ENCODE measurements at regions not wholly inside any gene's neighbourhood (a gene's known extent, or its start where the extent isn't known, plus 50 kb on each side); places are given as distances from the start of the nearest gene placed in this dataset.

DNA sequence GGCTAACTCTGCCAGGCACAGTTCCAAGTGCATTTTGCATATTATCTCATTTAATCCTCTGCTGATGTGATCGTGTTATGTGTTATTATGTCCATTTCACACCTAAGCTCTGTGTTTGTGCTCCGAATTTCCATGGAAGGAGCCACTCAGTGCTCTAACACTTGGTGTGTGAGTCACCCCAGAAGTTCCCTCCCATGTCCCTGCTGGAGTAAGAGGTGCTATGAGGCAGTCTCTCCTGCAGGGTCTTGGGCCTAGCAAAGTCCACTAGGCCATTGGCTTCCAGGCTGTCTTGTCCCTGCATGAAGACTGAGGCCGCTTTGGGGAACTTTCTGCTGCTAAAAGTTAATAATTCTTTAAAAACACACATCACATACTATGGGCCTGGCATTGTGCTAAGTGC, 405.9 kb upstream of the SULF2 start:
- ChIA-PET CTCF (no interaction called here), POLR2A (no interaction called here)
- DNase-seq (ENCODE audit: extremely low spot score) = no peak
- no peak for TF ChIP-seq LEF1 (IDR thresholded peaks at IDR 0.05; ENCODE audit: borderline replicate concordance)
- TF ChIP-seq CTBP1 (IDR thresholded peaks at IDR 0.05; ENCODE audit: borderline replicate concordance) = no peak
- TF ChIP-seq HDGF (IDR thresholded peaks at IDR 0.05; ENCODE audit: borderline replicate concordance) = no peak
- no peak for TF ChIP-seq FOXK2 (IDR thresholded peaks at IDR 0.05)
- no peak for TF ChIP-seq SP1 (IDR thresholded peaks at IDR 0.05)
- TF ChIP-seq NFRKB (IDR thresholded peaks at IDR 0.05) = no peak
- TF ChIP-seq ZNF384 (IDR thresholded peaks at IDR 0.05) = no peak
- no peak for TF ChIP-seq SUZ12 (IDR thresholded peaks at IDR 0.05)
- no peak for TF ChIP-seq BHLHE40 (IDR thresholded peaks at IDR 0.05; ENCODE audit: borderline replicate concordance)
- TF ChIP-seq, protein P1, sequence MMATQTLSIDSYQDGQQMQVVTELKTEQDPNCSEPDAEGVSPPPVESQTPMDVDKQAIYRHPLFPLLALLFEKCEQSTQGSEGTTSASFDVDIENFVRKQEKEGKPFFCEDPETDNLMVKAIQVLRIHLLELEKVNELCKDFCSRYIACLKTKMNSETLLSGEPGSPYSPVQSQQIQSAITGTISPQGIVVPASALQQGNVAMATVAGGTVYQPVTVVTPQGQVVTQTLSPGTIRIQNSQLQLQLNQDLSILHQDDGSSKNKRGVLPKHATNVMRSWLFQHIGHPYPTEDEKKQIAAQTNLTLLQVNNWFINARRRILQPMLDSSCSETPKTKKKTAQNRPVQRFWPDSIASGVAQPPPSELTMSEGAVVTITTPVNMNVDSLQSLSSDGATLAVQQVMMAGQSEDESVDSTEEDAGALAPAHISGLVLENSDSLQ (IDR thresholded peaks at IDR 0.05) = no peak
- no peak for TF ChIP-seq FOXA1 (IDR thresholded peaks at IDR 0.05)
- no peak for TF ChIP-seq FOXM1 (IDR thresholded peaks at IDR 0.05; ENCODE audit: borderline replicate concordance)
- TF ChIP-seq ARNT (IDR thresholded peaks at IDR 0.05) = no peak
- no peak for TF ChIP-seq L3MBTL2 (conservative IDR thresholded peaks at IDR 0.05)
- no peak for TF ChIP-seq TARDBP (IDR thresholded peaks at IDR 0.05)
- no peak for TF ChIP-seq ELF4 (IDR thresholded peaks at IDR 0.05)

DNA sequence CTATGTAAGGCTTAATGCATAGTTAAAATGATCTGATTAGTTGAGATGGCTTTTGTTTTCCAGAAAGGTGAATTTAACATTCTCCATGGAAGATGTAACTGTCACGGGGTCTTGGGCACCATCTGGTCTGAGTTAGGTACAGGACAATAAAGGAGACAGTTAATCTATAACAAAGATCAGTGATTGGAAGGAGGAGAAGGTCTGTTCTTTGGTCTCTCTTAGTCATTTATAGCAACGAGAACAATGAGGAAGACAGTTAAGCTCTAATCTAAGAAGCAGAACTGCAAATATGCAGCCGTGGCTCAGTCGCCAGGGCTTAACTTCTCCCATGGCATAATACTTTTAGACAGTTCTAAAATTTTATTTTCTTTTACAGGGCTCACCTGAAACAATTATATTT, 405.5 kb upstream of the SULF2 start:
- TF ChIP-seq BHLHE40 (IDR thresholded peaks at IDR 0.05; ENCODE audit: borderline replicate concordance) = no peak
- TF ChIP-seq SP1 (IDR thresholded peaks at IDR 0.05) = no peak
- TF ChIP-seq TARDBP (IDR thresholded peaks at IDR 0.05) = no peak
- TF ChIP-seq, protein P1 (IDR thresholded peaks at IDR 0.05) = no peak
- no peak for TF ChIP-seq HDGF (IDR thresholded peaks at IDR 0.05; ENCODE audit: borderline replicate concordance)
- no peak for TF ChIP-seq ELF4 (IDR thresholded peaks at IDR 0.05)
- no peak for TF ChIP-seq ARNT (IDR thresholded peaks at IDR 0.05)
- TF ChIP-seq FOXA1 (IDR thresholded peaks at IDR 0.05) = no peak
- TF ChIP-seq FOXK2 (IDR thresholded peaks at IDR 0.05) = no peak
- no peak for TF ChIP-seq CTBP1 (IDR thresholded peaks at IDR 0.05; ENCODE audit: borderline replicate concordance)
- no peak for TF ChIP-seq FOXM1 (IDR thresholded peaks at IDR 0.05; ENCODE audit: borderline replicate concordance)
- no peak for TF ChIP-seq NFRKB (IDR thresholded peaks at IDR 0.05)
- no peak for TF ChIP-seq SUZ12 (IDR thresholded peaks at IDR 0.05)
- no peak for TF ChIP-seq LEF1 (IDR thresholded peaks at IDR 0.05; ENCODE audit: borderline replicate concordance)
- TF ChIP-seq L3MBTL2 (conservative IDR thresholded peaks at IDR 0.05) = no peak
- TF ChIP-seq ZNF384 (IDR thresholded peaks at IDR 0.05) = no peak
- CTCF ChIA-PET = no interaction called here
- no peak for DNase-seq (ENCODE audit: extremely low spot score)
- POLR2A ChIA-PET = no interaction called here

DNA sequence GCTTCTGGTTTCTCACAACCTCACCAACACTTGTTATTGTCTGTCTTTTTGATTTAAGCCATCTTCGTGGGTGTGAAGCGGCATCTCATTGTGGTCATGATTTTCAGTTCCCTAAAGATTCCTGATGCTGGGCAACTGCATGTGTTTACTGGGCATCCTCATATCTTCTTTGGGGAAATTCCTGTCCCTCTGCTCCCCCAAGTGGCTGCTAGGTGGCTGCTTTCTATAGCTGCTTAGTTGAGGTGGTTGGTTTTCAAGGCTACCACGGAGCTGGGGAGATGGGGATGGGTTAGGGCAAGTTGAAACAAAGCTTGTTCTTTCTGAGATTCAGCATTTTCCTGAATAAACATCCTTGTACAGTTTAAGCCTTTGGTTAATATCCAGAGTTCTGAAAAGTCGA, 403.9 kb upstream of the SULF2 start:
- TF ChIP-seq ARNT (IDR thresholded peaks at IDR 0.05) = no peak
- no peak for TF ChIP-seq HDGF (IDR thresholded peaks at IDR 0.05; ENCODE audit: borderline replicate concordance)
- TF ChIP-seq SUZ12 (IDR thresholded peaks at IDR 0.05) = no peak
- TF ChIP-seq NFRKB (IDR thresholded peaks at IDR 0.05) = no peak
- TF ChIP-seq TARDBP (IDR thresholded peaks at IDR 0.05) = no peak
- no peak for TF ChIP-seq L3MBTL2 (conservative IDR thresholded peaks at IDR 0.05)
- no peak for TF ChIP-seq ELF4 (IDR thresholded peaks at IDR 0.05)
- no peak for TF ChIP-seq SP1 (IDR thresholded peaks at IDR 0.05)
- no peak for TF ChIP-seq FOXK2 (IDR thresholded peaks at IDR 0.05)
- no peak for TF ChIP-seq ZNF384 (IDR thresholded peaks at IDR 0.05)
- no peak for TF ChIP-seq FOXA1 (IDR thresholded peaks at IDR 0.05)
- DNase-seq (ENCODE audit: extremely low spot score) = no peak
- ChIA-PET POLR2A (no interaction called here), CTCF (no interaction called here)

DNA sequence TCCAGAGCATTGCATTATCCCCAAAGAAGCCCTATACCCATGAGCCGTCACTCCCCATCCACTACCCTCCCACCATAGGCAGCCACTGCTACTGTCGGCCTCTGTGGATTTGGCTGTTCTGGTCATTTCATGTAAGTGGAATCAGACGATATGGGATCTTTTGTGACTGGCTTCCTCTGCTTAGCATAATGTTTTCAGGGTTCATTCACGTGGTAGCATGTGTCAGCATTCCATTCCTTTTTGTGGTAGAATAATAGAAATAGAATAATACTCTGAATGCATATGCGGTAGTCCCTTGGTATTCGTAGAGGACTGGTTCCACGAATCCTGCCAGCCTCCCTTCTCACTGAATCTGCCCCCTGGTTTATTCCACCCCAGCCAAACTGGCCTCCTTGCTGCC, 402.6 kb upstream of the SULF2 start:
- CTCF ChIA-PET = no interaction called here

DNA sequence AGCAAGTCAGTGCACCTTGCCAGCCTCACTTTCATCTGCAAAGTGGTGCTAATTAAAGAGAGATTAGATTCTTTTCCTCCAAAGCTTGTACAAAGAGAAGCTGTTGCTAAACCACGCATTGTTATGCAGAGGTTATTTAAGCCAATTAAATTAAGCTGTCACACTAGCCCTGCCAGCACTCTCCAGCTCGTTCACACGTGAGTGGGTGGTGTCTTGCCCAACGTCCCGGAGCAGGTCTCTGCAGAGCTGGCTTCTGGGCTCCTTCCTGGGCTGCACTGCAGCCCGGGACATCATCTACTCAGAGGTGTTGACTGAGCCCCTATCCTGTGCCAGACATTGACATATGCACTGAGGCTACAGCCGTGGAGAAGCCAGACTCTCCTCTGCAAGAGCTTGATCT, 401.6 kb upstream of the SULF2 start:
- TF ChIP-seq SUZ12 (IDR thresholded peaks at IDR 0.05) (no peak), ZNF384 (IDR thresholded peaks at IDR 0.05) (no peak), CTBP1 (IDR thresholded peaks at IDR 0.05; ENCODE audit: borderline replicate concordance) (no peak), HDGF (IDR thresholded peaks at IDR 0.05; ENCODE audit: borderline replicate concordance) (no peak), ELF4 (IDR thresholded peaks at IDR 0.05) (no peak), SP1 (IDR thresholded peaks at IDR 0.05) (no peak), FOXK2 (IDR thresholded peaks at IDR 0.05) (no peak), L3MBTL2 (conservative IDR thresholded peaks at IDR 0.05) (no peak), NFRKB (IDR thresholded peaks at IDR 0.05) (no peak), BHLHE40 (IDR thresholded peaks at IDR 0.05; ENCODE audit: borderline replicate concordance) (no peak), FOXM1 (IDR thresholded peaks at IDR 0.05; ENCODE audit: borderline replicate concordance) (no peak), LEF1 (IDR thresholded peaks at IDR 0.05; ENCODE audit: borderline replicate concordance) (no peak), TARDBP (IDR thresholded peaks at IDR 0.05) (no peak), ARNT (IDR thresholded peaks at IDR 0.05) (no peak), FOXA1 (IDR thresholded peaks at IDR 0.05) (no peak)
- TF ChIP-seq, protein P1 (IDR thresholded peaks at IDR 0.05) = no peak
- ChIA-PET CTCF (interaction anchor here (0.6 kb wide), 1 partner anchor 678 kb away, joined by 3 read pairs; no protein-coding TSS in a partner anchor), POLR2A (no interaction called here)
- no peak for DNase-seq (ENCODE audit: extremely low spot score)

More for the DNA sequence above, 402.6 kb upstream of the SULF2 start:
- TF ChIP-seq FOXM1 (IDR thresholded peaks at IDR 0.05; ENCODE audit: borderline replicate concordance) (no peak), L3MBTL2 (conservative IDR thresholded peaks at IDR 0.05) (no peak), BHLHE40 (IDR thresholded peaks at IDR 0.05; ENCODE audit: borderline replicate concordance) (no peak), ELF4 (IDR thresholded peaks at IDR 0.05) (no peak), TARDBP (IDR thresholded peaks at IDR 0.05) (no peak), FOXK2 (IDR thresholded peaks at IDR 0.05) (no peak)
- TF ChIP-seq, protein P1 (IDR thresholded peaks at IDR 0.05) = no peak
- no peak for DNase-seq (ENCODE audit: extremely low spot score)
- POLR2A ChIA-PET = no interaction called here

All from HEK293T (cell line).